Fibroblast of gingiva (primary cell): ENCODE measurements at regions not wholly inside any gene's neighbourhood (a gene's known extent, or its start where the extent isn't known, plus 50 kb on each side); places are given as distances from the start of the nearest gene placed in this dataset.

Experiments used
- DNase-seq: peaks from one replicate; pipeline ENCODE4 v3.0.0-alpha.2; 2011; ENCODE audit warnings: low read depth

DNA sequence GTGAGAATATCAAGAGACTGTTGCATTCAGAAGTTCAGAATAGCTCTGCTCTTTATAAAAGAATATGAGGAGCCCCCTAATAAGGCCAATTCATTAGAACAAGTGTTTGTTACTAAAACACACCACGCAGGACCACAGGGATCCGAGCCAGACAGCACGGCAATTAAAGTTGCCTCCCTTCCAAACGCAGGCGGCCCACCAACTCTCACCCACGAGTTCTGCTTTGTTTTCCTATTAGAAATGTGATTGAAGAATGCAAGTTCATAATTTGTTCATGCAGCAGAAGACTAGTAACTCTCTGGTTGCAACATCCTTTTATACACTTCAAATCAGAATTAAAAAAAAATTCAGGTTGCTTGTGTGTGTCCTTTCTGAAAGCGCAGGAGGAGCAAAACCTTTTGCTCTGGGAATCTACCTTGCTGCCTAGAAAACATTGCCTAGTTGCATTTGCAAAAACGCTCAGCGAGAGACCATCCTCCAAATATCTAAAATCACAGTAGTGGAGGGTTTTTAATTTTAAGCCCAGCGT, 1044.1 kb upstream of the NR2F2 start:
- DNase-seq, result no peak

DNA sequence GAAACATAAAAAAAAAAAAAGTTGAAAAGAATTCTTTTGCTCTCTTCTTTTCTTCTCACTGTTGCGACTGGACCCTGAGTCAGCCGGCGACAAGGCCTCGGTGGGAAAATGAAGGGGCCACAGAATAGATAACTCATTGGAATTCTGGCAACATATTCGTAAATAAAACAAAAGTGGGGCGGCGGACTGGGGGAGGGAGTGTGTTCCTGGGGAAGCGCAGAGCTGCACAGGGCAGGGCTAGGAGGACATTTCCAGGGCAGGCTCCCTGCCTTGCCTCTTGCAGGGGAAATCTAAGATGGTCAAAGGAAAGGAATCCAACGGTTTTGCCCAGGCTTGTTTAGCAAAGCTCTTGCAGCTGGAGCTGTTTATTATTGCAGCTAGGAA, 1042.8 kb upstream of the NR2F2 start:
- DNase-seq, result no peak

DNA sequence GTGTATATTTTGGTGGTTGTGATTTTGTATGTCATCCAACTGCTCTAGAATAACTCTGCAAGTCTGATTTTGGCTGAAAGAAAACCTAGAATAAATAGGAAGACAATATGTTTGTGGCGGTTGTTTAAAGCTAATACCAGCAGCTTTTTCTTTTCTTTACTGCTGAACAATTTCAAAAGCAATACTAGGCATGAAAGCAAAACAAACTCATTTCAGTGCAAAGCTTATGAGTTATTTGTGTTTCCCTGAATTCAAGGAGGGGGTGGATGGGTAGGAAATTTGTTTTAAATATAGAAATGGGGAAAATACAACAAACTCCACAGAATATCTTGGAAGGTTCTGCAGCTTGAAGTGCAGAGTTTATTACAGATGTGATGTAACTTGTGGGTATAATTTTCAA, 1041.9 kb upstream of the NR2F2 start:
- no peak for DNase-seq

DNA sequence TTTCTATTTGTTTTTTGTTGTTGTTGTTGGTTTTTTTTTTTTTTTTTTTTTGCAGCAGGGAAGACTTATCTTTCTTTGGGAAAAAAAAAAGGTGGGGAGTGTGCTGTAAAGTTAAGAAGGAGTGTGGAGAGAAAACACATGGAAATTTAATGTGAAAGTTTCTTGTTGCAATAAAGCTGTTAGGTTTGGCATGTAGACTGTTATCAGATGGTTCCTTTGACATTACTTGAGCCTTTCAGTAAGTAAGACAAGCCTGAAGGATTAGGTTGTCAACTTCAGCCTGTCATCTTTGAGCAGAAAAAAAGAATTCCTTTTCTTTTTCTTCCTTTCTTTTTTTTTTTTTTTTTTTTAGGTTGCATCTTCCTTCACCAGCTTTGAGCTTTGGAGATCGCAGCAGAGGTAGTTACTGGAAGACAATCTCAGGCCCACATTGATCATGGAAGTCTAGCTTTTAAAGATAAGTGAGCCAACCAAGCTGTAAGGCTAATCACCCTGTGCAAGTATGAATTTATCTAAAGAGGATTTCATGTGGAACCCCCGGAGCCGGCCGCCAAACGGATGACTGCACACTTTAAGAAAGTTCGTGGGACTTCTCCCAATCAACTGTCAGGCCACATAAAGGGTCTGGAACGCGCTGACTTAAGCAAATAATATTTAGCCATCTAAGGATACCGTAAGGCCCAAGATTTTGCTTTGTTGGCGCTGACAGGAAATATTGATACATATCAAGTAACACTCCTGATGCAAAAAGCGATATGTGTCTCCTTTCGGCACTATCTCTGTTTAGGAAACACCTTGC, 1040.1 kb upstream of the NR2F2 start:
- DNase-seq, result no peak

DNA sequence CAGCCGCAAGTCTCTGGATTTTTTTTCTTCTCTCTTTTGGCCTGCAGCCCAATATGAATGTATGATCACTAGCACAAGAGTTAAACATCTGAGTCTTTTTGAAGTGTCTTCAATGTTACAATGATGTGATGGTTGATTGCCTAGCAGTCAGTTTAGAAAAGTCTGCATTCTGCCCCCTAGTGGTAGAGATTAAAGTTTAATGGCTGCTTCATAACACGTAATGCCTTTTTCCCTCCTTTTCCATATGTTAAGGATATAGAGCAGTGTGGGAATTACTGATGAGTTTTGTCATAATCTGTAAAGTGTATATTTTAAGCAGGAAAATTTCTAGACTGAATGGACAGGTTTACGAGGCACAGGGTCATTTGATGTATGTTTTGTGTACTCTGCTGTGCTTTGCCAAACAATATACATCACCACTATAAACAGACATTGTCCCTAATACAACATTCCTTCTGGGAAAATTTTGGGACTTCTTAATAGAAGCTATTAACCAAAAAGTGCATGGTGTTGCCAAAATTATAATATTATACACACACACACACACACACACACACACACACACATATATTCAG, 1038.5 kb upstream of the NR2F2 start:
- peak; percentile 36 for DNase-seq

DNA sequence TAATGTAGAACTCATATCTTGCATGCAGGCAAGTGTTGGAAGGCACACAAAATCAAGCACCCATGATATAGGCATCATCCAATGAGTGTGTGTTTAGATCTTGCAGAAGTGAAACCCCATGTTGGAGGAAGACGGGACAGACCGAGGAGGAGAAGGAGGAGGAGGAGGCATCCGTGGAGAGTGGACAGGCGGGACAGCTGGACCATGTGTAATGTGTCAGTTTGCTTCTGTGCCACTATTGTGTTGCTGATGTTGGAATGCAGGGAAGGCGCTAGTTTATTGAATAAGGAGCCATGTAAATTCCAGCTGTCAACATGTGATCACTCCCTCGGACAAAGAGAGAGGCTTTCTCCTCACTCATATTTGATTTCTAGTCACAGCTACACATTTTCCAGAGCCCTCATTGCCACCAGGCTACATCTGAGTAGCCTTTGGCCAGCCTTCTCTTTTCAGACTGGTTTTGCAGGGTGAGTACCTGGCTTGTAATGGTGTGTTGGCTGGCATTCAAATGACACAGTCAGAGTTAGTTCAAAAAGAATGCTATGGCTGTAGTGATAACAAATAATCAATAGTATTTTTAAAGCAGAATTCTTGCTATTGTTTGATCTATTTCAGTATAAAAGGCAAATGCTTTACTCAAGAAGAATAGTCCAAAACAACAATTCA, 1037.6 kb upstream of the NR2F2 start:
- DNase-seq, result no peak

DNA sequence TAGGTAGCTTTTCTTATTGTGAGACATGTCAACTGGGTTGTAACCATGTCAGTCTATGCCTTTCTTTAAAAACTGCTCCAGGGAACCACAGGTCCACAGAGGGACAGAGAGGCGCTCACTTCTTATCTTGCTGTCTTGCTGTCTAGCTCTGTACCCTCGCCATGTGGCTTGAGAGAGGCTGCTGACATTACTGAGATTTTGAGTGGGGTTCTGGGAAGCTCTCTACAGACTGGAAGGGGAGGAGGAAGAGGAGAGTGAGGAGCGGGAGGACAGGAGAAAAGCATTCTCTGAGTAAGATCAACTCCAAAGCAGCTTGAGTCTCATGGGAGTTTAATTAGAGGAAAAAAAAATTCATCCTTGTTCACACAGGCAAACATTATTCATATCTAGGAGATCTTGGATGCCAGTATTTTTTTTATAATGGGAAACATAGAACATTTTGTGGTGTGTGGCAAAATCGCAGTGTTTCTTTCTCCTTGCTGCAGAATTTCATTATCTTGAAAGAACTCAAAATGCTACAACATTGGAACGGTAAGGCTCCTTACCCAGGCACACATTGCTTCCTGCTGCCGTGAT, 1037.0 kb upstream of the NR2F2 start:
- DNase-seq, result no peak

DNA sequence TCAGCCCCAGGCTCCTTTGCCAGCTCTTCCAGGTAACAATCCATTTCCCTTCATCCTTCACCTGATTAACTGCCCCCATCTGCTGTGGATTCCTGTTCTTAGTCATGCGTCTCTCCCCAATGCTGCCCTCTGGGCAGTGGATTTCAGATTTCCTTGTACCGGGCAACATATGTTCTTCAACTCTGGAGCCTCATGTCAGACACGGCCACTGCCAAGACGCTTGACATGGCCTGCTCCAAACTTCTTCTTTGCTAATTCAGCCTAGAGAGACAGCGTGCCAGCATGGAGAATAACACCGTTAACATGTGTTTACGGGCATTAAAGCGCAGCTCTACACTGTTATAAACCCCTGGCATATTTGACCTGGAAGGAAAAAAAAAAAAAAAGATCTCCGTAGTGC, 1035.1 kb upstream of the NR2F2 start:
- DNase-seq, result no peak

DNA sequence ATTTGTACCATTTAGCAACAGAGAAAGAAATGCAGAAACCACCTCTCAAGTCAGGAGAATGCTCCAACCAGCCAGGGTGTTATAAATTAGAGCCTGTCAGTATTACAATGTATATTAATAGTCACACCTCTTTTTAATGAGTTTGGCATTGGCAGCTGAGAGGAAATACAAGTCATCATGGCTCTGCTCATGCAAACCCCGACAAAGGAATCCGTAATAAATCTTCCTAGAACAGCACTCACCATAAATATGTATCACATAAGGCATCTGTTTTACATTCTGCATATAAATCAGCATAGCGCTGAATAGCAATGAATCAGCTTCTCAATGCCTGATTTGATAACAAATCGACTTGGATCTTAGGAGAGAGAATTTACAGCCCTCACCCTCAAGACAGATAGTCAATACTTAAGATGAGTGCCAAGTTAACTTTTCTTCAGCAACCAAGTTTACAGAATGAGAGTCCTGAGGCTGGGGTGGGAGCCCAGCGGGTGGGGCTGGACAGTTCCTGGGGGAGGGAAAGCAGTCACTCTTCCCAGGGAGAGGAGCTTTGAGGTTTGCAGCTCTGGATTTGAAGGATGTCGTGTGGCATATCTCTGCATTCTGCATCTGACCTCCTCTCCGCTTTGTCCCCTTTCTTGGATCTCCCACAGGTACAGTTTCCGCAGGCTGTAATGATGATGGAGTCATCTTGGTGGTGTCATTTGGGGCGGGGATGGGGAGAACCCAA, 1034.4 kb upstream of the NR2F2 start:
- no peak for DNase-seq

DNA sequence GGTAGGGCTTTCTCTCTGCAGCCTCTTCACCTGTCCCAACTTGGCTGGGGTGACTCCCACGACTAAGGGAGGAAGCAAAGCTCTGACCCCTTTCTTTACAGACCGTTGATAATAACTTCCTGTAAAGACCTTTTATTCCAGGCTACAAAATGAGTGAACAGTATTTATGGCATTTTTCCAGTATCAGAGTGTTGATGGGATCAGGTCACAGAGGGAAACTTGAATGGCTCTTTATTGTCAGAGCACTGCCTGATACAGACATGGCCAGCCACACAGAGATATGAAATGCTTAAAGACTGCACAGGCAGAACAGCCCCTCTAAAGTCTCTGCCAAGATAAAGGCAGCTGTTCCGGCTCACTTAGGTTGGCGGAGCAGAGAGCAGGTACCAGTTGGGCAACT, 1033.9 kb upstream of the NR2F2 start:
- no peak for DNase-seq

DNA sequence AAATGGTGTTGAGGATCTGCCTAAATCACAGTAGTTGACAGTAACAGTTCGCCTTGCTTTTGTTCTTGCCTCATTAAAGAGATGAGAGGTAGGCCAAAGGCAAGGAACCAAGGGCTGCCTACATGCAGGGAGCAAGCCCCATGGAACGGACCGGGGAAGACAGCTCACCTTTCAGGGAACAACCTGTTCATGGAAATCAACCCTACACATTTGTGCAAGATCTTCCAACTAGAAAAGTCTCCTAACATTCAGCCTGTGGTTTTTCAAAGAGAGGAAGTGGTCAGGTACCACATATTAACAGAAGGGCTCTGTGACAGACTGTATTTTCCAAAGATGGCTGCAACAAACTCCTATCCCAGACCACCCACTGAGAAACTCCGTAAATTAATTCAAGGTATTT, 1031.8 kb upstream of the NR2F2 start:
- no peak for DNase-seq

DNA sequence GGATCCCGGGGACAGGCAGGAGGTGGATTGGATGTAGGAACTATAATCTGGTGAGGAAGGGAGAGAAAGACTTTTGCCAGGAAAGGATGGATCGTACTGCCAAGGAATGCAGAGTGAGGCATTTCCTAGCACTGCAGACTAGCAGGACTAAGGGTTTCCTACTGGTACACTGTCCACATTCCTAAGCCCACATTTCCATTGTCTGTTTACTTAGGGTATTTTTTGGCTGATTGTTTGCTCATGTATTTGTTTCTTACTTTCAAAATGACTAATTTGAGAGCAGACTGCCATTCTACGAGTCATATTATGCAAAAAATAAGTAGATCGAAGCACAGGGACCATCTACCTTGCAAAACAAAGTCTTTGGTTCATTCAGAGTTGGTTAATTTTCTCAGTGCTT, 1029.5 kb upstream of the NR2F2 start:
- peak; percentile 46 for DNase-seq

DNA sequence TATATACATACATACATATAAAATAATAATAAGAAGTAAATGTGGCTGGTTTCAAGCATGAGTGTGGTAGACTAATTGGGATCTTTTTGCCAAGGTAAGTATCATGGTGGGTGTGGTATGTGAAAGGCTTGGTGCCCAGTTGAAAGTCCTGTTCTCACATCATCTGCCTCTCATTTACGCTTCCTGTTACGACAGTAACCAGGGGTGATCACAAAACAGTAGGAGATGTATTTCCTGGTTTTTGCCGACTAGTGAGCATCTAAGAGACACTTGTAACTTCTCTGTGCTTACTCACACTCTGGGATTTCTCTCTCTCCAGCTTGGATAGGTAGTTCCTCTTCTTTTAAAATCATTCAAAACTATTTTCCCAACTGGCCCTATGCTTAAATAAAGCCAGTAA, 1028.3 kb upstream of the NR2F2 start:
- DNase-seq, result no peak

DNA sequence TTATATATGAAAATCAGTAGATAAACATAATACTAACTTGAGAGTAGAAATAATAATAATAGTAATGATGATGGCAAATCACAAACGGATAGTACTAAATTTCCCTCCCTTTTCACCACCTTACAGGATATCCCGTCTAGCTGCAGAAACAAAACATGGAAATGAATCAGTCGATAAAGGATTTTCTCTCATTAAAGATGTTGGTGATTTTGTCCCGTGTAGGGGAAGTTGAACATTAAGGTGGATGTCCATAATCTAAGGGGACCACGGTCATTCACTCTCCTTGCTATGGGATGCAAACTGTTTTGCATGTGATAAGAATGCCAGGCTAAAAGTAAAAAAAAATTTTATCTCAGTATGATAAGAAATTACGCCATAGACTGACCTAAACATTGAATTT, 1027.7 kb upstream of the NR2F2 start:
- DNase-seq, result no peak

DNA sequence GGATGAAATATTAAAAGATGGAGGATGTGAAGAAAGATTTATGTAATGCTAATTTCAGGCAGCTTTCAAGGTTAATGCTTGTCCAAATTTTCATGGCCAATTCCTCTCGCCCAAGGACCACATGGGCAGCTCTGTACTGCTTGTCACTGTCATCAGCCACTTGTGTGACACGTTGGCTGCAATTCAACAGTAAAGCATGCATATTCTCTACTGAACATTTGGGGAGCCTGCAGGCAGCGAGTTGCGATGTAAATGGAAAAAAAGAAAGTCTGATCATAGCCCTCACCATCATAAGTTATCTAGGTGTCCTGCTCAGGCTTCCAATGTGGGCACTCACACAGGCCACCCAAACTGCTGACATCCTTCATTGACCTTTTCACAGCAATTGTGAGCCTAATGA, 1026.8 kb upstream of the NR2F2 start:
- no peak for DNase-seq

DNA sequence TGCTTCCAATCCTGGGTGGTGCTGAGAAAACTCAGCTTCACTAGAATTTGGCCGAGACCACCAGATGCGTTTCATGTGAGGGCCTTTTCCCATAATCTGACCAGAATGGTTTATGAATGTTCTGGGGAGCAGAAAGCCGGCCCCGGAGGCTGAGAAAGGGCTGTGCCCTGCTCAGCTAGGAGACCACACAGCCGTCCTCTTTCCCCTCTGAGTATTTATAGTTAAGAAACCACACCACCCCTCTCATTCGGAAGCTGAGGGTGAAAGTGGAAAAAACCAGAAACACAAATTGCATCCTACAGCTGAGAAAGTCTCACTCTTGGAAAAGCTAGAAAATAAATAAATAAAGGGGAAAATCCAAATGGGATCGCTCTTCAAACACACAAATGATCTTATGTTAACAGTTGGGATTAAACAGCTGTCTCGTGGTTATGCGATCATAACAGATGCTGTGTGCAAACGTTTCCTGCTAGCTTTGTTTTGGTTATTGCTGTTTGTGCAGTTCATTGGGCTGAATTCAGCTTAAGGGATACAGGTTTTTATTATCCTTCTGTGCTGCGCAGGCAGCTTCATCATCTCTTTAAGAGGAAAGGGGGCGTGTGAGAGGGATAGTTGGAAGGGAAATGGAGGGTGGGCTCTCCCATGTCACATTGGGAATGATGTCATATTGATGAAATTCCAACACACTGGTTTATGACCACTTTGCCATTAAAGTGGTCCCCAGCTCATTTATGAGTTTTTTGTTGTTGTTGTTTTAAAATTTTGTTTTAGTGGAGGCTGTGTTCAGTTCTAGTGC, 1026.2 kb upstream of the NR2F2 start:
- DNase-seq, result peak; percentile 10

DNA sequence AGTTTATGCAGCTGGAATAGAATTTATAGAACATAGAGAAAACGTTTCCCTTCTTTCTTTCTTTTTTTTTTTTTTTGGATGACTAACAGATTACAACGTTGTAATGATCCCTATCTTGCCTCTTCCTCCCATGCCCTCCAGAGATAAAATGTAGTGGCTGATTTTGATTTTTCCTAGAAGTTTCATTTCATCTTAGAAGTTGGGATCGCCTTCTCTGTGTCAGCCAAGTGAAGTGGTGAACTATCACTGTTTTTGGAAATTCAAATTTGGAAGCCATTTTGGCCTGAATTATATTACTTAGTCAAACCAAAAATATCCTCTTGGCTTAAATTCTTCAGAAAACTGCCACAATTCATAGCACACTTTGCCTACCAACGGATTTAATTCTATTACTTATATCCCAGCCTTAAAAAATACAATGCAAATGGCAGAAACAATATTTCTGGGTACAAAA, 1025.5 kb upstream of the NR2F2 start:
- no peak for DNase-seq

DNA sequence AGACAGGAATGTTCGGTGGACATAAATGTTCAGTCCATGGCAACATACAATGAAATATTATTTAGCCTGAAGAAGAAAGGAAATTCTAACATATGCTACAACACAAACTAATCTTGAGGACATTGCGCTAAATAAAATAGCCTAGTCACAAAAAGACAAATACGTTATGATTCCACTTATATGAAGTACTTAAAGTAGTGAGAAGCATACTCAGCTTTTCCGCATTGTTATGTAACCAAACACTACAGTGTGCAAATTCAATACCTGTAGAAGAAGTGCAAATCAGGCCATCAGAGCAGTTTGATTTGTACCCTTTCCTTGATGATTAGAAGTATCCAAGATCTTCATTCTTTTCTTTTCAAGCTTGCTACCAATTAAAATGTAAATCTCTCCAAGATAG, 1023.4 kb upstream of the NR2F2 start:
- no peak for DNase-seq

DNA sequence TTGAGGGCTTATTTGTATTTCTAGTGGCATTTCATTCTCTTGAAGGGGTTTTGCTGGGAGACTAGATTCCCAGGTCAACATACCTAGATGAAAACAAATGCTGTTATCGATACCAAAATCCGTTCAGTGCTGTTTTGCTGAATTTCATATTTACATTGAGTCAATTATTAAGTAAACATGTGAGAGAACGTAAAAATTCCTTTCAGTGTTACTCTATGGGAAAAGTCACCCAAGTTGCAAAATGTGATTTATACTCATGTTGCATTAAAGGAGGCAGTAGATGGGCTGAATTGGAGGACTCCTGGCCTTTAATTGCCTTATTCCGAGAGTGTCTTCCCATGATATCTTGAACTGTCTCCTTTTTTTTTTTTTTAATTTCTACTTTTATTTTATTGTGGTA, 1011.3 kb upstream of the NR2F2 start:
- DNase-seq, result no peak

DNA sequence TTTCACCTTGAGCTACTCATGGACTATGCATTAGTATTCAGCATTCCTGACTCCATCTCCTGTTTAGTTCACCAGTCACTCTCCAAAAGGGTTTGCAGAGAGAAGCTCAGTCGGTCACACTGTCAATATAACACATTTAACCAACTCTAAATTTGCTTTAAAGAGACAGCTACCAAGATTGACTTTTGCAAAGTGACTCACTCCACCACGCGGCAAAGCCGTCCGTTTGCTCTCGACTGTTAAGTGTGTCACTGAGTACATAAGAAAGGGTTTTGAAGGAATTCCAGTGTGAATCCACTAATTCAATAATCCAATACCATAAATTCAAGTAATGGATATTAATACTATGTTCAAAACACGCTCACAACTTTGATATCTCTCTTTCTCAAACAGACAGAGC, 1006.7 kb upstream of the NR2F2 start:
- DNase-seq, result no peak

DNA sequence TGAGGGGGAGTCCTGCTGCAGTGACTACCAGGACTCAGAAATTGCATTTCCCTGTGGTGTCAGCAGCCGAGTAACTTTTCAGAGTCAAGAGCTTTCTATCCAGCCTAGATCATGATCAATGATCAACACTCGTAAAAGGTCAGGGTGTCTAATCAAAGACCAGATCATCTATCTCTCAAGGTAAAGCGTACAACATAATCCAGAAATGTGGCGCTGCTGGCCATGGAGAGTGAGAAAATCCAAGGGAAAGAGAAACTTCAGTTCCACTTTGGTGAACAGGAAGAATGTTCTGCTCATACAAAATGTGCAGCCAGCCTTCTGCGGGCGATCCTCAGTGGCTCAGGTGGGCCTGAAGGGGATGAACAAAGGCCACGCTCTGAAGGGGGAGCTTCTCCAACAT, 1005.8 kb upstream of the NR2F2 start:
- DNase-seq, result no peak
